ENCODE measurements at regions not wholly inside any gene's neighbourhood (a gene's known extent, or its start where the extent isn't known, plus 50 kb on each side); places are given as distances from the start of the nearest gene placed in this dataset.

- TF ChIP-seq GATA3 (IDR thresholded peaks at IDR 0.05; ENCODE audit: low read depth, low read length), result no peak
- no peak for TF ChIP-seq GATA2 (IDR thresholded peaks at IDR 0.05; ENCODE audit: low read depth, low read length)
These were observed 208.3 kb downstream of the NDUFA10 start for GRCh38 chr2:239816576-239817467.

GRCh38 chr2:239815671-239816070 lies 209.5 kb downstream of the NDUFA10 start:
- no peak for TF ChIP-seq GATA3 (IDR thresholded peaks at IDR 0.05; ENCODE audit: low read depth, low read length)

DNA sequence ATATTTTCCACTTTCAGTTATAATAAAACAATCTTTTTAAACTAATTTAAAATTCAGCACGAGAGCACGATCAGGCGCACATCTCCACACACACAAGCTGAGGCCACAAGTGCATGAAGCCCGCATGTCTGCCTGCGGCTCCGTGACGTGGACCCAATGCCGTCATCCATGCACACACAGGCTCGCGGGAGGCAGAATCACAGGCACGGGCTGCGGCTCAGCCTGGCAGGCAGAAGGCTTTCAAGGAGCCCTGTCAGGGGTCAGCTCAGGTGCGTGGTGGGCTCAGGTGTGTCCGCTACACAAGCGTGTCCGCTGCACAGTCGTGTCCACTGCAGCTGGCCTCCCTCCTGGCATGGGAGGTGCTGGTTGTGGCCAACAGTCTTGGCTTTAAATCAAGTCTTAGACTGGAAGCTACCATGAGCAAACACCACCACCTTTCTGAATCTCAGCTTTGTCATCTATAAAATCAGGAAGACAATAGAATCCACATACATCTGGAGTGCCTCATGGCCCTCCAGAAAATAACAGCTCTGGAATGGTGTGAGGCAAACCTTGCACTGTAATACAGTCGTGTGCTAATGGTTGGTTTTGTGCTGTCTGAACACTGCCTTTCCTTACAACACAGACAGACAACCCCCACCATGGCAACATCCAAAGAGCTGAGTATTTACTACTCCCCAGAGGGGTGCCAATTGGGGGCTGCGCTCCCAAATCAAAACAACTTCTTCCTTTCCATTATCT lies 210.1 kb downstream of the NDUFA10 start:
- TF ChIP-seq GATA3 (IDR thresholded peaks at IDR 0.05; ENCODE audit: low read depth, low read length) (no peak), GATA2 (IDR thresholded peaks at IDR 0.05; ENCODE audit: low read depth, low read length) (no peak)

DNA sequence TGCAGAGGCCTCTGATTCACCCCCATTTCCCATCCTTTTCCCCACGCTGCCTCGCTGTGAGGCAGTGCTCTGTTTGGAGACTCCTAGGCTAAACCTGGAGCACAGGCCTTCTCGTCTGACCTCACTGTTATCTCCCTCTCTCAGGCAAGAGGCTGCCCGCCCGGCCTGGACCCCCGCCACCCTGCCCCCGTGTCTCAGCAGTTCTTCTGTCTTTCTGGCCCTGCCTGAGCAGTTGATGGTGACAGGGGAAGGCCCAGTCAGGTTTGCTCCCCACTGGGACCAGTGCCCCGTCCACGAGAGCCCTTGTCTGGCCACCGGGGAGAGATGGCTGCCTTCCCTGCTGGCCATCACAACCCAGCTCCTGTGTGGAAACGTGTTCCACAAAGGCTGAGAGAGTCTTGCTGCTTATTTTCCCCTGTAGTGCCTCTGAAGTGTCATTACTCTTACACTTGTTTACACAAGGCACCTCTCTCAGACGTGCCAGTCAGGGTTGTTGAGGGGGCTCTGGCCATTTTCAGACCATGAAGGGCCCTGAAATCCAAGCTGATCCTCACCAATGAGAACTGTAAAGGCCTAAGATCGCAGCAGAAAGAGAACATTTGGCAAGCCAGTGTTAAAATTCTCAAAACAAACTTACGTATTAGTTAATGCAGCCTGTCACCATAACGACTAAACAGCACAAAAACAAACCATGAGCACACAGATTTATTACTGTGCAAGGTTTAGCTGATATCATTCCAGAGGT lies 210.9 kb downstream of the NDUFA10 start:
- no peak for TF ChIP-seq GATA2 (IDR thresholded peaks at IDR 0.05; ENCODE audit: low read depth, low read length)
- no peak for TF ChIP-seq GATA3 (IDR thresholded peaks at IDR 0.05; ENCODE audit: low read depth, low read length)

- TF ChIP-seq GATA3 (IDR thresholded peaks at IDR 0.05; ENCODE audit: low read depth, low read length), result no peak
- TF ChIP-seq GATA2 (IDR thresholded peaks at IDR 0.05; ENCODE audit: low read depth, low read length), result no peak
These were observed 211.7 kb downstream of the NDUFA10 start for GRCh38 chr2:239813261-239814115.

DNA sequence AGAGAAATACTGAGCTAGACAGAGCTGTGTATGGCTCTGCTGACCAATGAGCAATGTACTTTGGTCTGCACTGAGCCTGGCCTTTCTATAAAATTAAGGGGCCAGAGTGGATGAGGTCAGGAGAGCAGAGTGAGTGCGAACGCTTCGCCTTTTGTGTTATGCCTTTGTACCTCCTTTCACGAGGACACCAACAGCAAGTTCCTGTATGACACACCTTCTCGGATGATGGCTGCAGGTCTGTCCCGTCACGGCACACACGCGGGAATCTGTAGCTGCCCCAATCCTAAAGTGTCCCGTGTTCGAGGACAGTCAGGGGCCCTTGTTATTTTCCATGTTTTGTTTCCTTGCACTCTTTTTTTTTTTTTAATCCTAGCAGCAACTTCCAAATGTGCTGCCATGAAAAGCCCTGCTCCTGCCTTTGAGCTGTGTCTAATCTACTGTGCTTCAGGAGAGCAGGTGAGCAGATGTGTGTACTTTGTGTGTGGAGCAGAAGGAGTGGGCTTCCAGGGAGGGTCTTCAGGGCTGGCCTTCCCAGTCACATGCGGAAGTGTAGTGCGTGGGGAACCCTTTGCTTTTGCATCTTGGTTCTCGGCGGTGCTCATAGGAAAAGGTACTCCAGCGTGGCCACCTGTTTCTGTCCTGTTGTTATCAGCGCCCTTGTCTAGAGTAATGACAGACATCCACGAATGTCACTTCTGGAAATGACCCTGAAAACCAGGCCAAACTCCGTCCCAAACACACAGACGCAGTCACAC lies 213.2 kb downstream of the NDUFA10 start:
- TF ChIP-seq GATA2 (IDR thresholded peaks at IDR 0.05; ENCODE audit: low read depth, low read length), result no peak

- no peak for TF ChIP-seq GATA2 (IDR thresholded peaks at IDR 0.05; ENCODE audit: low read depth, low read length)
- TF ChIP-seq GATA3 (IDR thresholded peaks at IDR 0.05; ENCODE audit: low read depth, low read length), result no peak
These were observed 213.9 kb downstream of the NDUFA10 start for GRCh38 chr2:239811111-239811781.

- TF ChIP-seq GATA2 (IDR thresholded peaks at IDR 0.05; ENCODE audit: low read depth, low read length) (no peak), GATA3 (IDR thresholded peaks at IDR 0.05; ENCODE audit: low read depth, low read length) (no peak)
These were observed 215.8 kb downstream of the NDUFA10 start for GRCh38 chr2:239809391-239809790.

DNA sequence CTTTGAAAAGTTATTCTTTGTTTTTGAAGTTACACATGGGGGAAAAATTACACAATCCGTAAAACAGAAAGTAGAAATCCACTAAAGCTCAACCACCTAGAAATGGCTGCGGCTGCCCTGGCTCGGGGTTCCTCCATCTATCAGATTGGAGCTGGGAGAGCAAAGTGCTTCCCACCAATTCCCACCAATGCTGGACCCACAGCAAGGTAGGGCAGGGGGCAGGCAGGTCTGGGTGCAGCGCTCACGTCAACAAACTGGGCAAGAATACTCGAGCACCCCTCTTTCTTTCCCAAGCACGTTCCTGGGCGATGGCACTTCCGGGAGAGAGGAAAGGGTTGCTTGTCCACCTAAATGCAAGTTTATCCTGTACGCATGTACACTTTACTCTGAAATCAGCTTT lies 217.6 kb downstream of the NDUFA10 start:
- TF ChIP-seq GATA2 (IDR thresholded peaks at IDR 0.05; ENCODE audit: low read depth, low read length), result no peak
- TF ChIP-seq GATA3 (IDR thresholded peaks at IDR 0.05; ENCODE audit: low read depth, low read length), result no peak

DNA sequence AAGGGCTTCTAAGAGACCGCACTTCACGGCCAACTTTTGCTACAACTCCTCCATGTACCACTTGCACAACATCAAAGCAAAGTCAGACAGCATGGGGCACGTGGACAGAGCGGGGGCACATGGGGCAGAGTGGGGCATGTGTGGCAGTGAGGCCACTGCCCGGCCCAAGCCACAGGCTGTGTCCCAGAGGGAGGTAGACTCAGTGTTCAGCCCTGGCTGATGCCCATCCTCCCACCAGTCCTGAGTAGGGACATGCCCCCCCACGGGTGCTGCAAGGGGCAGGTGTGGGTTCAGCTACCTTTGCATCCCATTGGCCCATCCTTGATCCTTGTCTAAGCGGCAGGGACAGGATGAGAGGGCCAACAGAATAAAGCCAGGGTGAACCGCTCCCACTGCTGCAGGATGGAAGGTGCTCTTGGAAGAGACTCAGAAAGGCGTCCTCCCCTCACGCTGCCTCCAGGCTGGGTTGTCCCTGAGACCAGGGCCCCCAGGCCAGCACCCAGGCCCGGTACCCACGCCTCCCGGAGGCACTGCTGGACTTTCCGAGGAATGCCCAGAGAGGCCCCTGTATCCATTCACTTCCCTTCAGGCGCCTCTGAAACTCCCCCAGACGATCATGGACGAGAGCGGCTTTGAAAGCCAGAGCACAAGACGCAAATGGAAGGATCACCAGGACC lies 218.2 kb downstream of the NDUFA10 start:
- no peak for TF ChIP-seq GATA2 (IDR thresholded peaks at IDR 0.05; ENCODE audit: low read depth, low read length)

DNA sequence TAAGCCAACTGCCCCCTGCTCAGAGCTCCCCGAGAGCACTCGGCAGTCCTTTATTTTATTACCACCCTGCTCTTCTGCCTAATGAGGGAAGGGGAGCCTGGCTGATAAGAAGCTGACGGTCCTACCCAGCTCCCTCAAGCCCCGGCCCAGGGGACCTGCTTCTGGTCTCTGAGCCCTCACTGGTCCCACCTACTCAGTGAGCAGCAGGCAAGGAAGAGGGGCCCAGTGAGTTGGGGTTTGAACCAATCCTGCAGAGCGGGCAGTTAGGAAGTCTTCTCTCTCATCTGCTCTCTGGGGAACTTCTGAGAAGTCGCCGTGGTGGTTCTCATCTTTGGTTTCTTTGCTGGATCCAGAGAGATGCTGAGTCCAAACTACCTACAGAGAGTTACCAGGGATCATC lies 218.9 kb downstream of the NDUFA10 start:
- no peak for TF ChIP-seq GATA2 (IDR thresholded peaks at IDR 0.05; ENCODE audit: low read depth, low read length)
- no peak for TF ChIP-seq GATA3 (IDR thresholded peaks at IDR 0.05; ENCODE audit: low read depth, low read length)

DNA sequence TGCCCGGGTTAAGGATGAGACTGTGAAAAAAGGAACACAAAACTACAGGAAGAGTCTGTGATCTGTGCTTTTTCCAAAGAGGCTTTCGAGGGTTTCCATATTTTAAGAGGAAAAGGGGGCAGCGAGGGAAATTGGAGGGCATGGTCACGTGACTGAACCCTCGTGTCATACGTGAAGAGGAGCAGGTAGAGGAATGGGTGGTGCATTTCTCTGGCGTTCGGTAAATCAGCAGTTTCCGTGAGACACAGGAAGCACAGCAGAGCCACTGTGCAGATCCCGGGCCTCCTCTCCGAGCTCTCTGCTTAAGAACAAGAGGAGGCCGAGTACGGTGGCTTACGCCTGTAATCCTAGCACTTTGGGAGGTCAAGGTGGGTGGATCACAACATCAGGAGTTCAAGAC lies 219.7 kb downstream of the NDUFA10 start:
- TF ChIP-seq GATA3 (IDR thresholded peaks at IDR 0.05; ENCODE audit: low read depth, low read length) (no peak), GATA2 (IDR thresholded peaks at IDR 0.05; ENCODE audit: low read depth, low read length) (no peak)

Measured in SH-SY5Y (cell line).